ENCODE measurements at regions not wholly inside any gene's neighbourhood (a gene's known extent, or its start where the extent isn't known, plus 50 kb on each side); places are given as distances from the start of the nearest gene placed in this dataset.

DNA sequence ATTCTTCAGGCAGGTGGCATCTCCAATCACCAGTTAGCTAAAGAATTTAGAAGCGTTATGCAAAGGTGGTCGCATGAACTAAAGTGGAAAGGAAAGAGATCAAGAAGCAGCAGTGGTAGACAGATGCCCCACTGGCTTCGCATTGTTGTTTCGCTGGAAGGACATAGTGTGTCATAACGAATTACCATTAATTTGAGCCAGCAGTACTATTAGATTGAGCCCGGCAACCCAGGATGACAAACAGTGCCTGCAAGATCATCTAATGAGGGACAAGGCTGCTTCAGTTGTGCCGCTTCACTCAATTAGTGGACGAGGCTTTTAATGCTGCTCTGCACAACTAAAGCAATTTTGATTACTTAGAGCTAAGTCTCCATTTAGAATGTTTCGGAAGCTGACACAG lies 274.5 kb upstream of the SOX5 start:
- H3K4me2 ChIP-seq (ENCODE audit: insufficient read depth, low read length): no peak overlapping the region
- TF ChIP-seq ZNF695 (CRISPR knock-in tag; IDR thresholded peaks at IDR 0.05) (no peak), NR1H2 (CRISPR knock-in tag; IDR thresholded peaks at IDR 0.05) (no peak), ZNF780A (CRISPR knock-in tag; IDR thresholded peaks at IDR 0.05) (no peak), SMAD1 (IDR thresholded peaks at IDR 0.05; ENCODE audit: low read depth, low read length, partially characterized antibody) (no peak), ZNF217 (CRISPR knock-in tag; IDR thresholded peaks at IDR 0.05) (no peak), RUNX1 (IDR thresholded peaks at IDR 0.05; ENCODE audit: low read depth) (no peak)
- H3K9ac ChIP-seq (ENCODE audit: insufficient read depth in 1 of 2, low read depth in 2 of 2, low read length in 2 of 2): no peak overlapping the region
- no peak overlapping the region for H3K4me3 ChIP-seq
- intact Hi-C loops (cut with micrococcal nuclease) (no loop called here), in situ Hi-C loops (cut with MboI) (no loop called here)
- DNase-seq (ENCODE audit: extremely low read depth in 1 of 4, low spot score in 3 of 4): no peak
- ATAC-seq: no peak
- H3K9me1 ChIP-seq (ENCODE audit: control insufficient read depth, insufficient read depth, low read length): no peaks in the 10 kb centered on the region
- no peaks in the 10 kb centered on the region for H3K36me3 ChIP-seq (ENCODE audit: control insufficient read depth, insufficient read depth, low read length)
- ChIA-PET CTCF (ENCODE audit: low intra/inter-chr PET ratio) (no interaction called here), POLR2A (interaction anchor here (0.7 kb wide), 1 partner anchor 131 kb away, joined by 3 read pairs; no protein-coding TSS in a partner anchor)
- no peak for FAIRE-seq
- H2AFZ ChIP-seq (ENCODE audit: low read depth, low read length): no peak overlapping the region
- no peaks in the 10 kb centered on the region for H3K79me2 ChIP-seq (ENCODE audit: control insufficient read depth, insufficient read depth, low read length)
- BruUV-seq (replicated peaks): no TSS peak
- no peaks in the 10 kb centered on the region for H3K9me3 ChIP-seq (replicated peaks; ENCODE audit: control insufficient read depth, insufficient read depth, low read depth, low read length)
- H3K4me1 ChIP-seq (replicated peaks in 1 of 2; ENCODE audit: control insufficient read depth in 2 of 2, insufficient read depth in 2 of 2, low read length in 2 of 2): no peaks in the 10 kb centered on the region
- H3K27ac ChIP-seq (ENCODE audit: extremely low read depth, low read depth, low read length): no peak overlapping the region
- peaks cover 6% of the 10 kb centered on the region in 2 experiments; a peak in 4 of 5 replicates for H3K27me3 ChIP-seq (ENCODE audit: control insufficient read depth in 2 of 2, insufficient read depth in 2 of 2, low read length in 2 of 2)
- H4K20me1 ChIP-seq (replicated peaks; ENCODE audit: control insufficient read depth, insufficient read depth, low read length): no peaks in the 10 kb centered on the region
- WGBS (ENCODE audit: insufficient coverage, low coverage, missing lambda C conversion rate): 4% methylated on average over 9 of the region's 9 CpGs

DNA sequence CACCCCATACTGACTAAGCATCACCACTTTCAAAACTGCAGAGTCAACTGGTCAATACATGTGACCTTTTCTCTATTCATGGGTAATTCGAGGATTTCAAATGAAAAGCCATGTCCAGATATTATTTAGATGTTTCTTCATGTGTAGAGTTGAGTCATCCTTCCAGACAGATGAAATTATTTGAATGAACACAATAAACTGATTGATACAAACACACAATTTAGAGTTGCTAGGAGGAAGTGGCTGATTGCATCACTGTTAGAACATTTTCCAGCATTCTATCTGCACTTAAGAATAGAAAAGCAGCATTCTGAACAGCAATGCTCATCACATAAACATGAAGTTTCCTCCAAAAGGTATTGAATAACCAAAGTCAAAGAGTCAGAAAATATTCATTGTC lies 273.5 kb upstream of the SOX5 start:
- Histone ChIP-seq H3K9me3 (replicated peaks; ENCODE audit: control insufficient read depth, insufficient read depth, low read depth, low read length) (no peaks in the 10 kb centered on the region), H3K9ac (ENCODE audit: insufficient read depth in 1 of 2, low read depth in 2 of 2, low read length in 2 of 2) (no peak overlapping the region), H3K36me3 (ENCODE audit: control insufficient read depth, insufficient read depth, low read length) (no peaks in the 10 kb centered on the region), H3K79me2 (ENCODE audit: control insufficient read depth, insufficient read depth, low read length) (no peaks in the 10 kb centered on the region), H3K27me3 (ENCODE audit: control insufficient read depth in 2 of 2, insufficient read depth in 2 of 2, low read length in 2 of 2) (no peaks in the 10 kb centered on the region), H3K4me1 (replicated peaks in 1 of 2; ENCODE audit: control insufficient read depth in 2 of 2, insufficient read depth in 2 of 2, low read length in 2 of 2) (no peaks in the 10 kb centered on the region), H2AFZ (ENCODE audit: low read depth, low read length) (no peak overlapping the region), H3K4me3 (no peak overlapping the region), H3K4me2 (ENCODE audit: insufficient read depth, low read length) (no peak overlapping the region), H4K20me1 (replicated peaks; ENCODE audit: control insufficient read depth, insufficient read depth, low read length) (no peaks in the 10 kb centered on the region), H3K27ac (ENCODE audit: extremely low read depth, low read depth, low read length) (no peak overlapping the region), H3K9me1 (ENCODE audit: control insufficient read depth, insufficient read depth, low read length) (no peaks in the 10 kb centered on the region)
- intact Hi-C loops (cut with micrococcal nuclease) (no loop called here), in situ Hi-C loops (cut with MboI) (no loop called here)
- no peak for FAIRE-seq
- WGBS (ENCODE audit: insufficient coverage, low coverage, missing lambda C conversion rate): 0% methylated on average over 1 of the region's 1 CpG
- TF ChIP-seq PTBP1 (IDR thresholded peaks at IDR 0.05; ENCODE audit: low read depth, low read length): no peak
- TF ChIP-seq CEBPG (CRISPR knock-in tag; IDR thresholded peaks at IDR 0.05): no peak
- TF ChIP-seq CEBPG (tag; conservative IDR thresholded peaks at IDR 0.05 in 1 of 2, IDR thresholded peaks at IDR 0.05 in 1 of 2): peak; percentile 38 to 52; a peak in 1 of 4 replicates
- TF ChIP-seq CBX1 (IDR thresholded peaks at IDR 0.05; ENCODE audit: low read depth): no peak
- TF ChIP-seq, protein P1, sequence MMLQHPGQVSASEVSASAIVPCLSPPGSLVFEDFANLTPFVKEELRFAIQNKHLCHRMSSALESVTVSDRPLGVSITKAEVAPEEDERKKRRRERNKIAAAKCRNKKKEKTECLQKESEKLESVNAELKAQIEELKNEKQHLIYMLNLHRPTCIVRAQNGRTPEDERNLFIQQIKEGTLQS (IDR thresholded peaks at IDR 0.05): peak; percentile 36
- TF ChIP-seq, protein P1 (CRISPR knock-in tag; conservative IDR thresholded peaks at IDR 0.05): no peak
- no TSS peak for BruUV-seq (replicated peaks)
- POLR2A ChIA-PET: no interaction called here
- ATAC-seq: no peak
- no peak for DNase-seq (ENCODE audit: extremely low read depth in 1 of 4, low spot score in 3 of 4)
- CTCF ChIA-PET (ENCODE audit: low intra/inter-chr PET ratio): no interaction called here
